ENCODE measurements at regions not wholly inside any gene's neighbourhood (a gene's known extent, or its start where the extent isn't known, plus 50 kb on each side); places are given as distances from the start of the nearest gene placed in this dataset.

GRCh38 chr15:45777781-45778180 is 143.0 kb downstream of the SQOR start:
- H3K9ac ChIP-seq (ENCODE audit: extremely low read depth, low read length, poor library complexity, severe bottlenecking) = no peak overlapping the region
- H3K27me3 ChIP-seq (ENCODE audit: control insufficient read depth, insufficient read depth, low read length, poor library complexity, severe bottlenecking) = peaks cover 13% of the 10 kb centered on the region
- H3K4me3 ChIP-seq (ENCODE audit: low read length) = no peak overlapping the region
- Mint-ChIP-seq H3K4me1 (peaks cover 15% of the 10 kb centered on the region), H3K4me3 (no peak overlapping the region), H3K27me3 (ENCODE audit: insufficient read depth) (peaks cover 7% of the 10 kb centered on the region), H3K9me3 (no peaks in the 10 kb centered on the region), H3K36me3 (ENCODE audit: low read depth) (no peaks in the 10 kb centered on the region), H3K27ac (no peak overlapping the region)
- DNase-seq = no peak
- WGBS, 2 experiments (ENCODE audit: insufficient coverage in 1 of 2, insufficient read length in 1 of 2) = 94 to 100% methylated on average over 1 to 4 of the region's 4 CpGs
- TF ChIP-seq, protein P1, sequence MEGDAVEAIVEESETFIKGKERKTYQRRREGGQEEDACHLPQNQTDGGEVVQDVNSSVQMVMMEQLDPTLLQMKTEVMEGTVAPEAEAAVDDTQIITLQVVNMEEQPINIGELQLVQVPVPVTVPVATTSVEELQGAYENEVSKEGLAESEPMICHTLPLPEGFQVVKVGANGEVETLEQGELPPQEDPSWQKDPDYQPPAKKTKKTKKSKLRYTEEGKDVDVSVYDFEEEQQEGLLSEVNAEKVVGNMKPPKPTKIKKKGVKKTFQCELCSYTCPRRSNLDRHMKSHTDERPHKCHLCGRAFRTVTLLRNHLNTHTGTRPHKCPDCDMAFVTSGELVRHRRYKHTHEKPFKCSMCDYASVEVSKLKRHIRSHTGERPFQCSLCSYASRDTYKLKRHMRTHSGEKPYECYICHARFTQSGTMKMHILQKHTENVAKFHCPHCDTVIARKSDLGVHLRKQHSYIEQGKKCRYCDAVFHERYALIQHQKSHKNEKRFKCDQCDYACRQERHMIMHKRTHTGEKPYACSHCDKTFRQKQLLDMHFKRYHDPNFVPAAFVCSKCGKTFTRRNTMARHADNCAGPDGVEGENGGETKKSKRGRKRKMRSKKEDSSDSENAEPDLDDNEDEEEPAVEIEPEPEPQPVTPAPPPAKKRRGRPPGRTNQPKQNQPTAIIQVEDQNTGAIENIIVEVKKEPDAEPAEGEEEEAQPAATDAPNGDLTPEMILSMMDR (conservative IDR thresholded peaks at IDR 0.05) = no peak
- no peak overlapping the region for H3K27ac ChIP-seq (ENCODE audit: low read depth, low read length)
- H3K36me3 ChIP-seq (ENCODE audit: control insufficient read depth, insufficient read depth, low read length) = no peaks in the 10 kb centered on the region
- no peaks in the 10 kb centered on the region for H3K4me1 ChIP-seq (ENCODE audit: control insufficient read depth, insufficient read depth, low read length)
- no peaks in the 10 kb centered on the region for H3K9me3 ChIP-seq (ENCODE audit: control insufficient read depth, low read length)

DNA sequence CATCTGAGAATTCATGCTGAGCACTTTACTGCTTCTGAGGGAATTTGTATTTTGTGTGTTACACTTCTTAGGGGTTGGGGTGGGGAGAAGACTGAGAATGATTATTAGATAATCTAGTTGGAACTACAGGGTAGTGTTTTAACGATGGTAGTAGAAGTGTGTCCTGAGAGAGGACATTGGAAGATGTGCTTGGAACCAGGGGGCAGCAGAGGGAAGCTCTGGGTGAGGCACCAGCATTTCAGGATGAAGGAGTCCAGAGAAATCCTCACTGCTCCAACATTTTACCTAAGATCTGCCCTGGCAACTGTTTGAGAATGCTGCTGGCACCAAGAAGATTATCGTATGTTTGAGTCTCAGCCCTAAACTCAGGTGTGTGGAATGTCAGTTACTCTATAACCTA is 145.5 kb downstream of the SQOR start:
- 80 to 89% methylated on average over 1 to 2 of the region's 2 CpGs for WGBS, 2 experiments (ENCODE audit: insufficient coverage in 1 of 2, insufficient read length in 1 of 2)
- H3K9me3 Mint-ChIP-seq = no peaks in the 10 kb centered on the region

DNA sequence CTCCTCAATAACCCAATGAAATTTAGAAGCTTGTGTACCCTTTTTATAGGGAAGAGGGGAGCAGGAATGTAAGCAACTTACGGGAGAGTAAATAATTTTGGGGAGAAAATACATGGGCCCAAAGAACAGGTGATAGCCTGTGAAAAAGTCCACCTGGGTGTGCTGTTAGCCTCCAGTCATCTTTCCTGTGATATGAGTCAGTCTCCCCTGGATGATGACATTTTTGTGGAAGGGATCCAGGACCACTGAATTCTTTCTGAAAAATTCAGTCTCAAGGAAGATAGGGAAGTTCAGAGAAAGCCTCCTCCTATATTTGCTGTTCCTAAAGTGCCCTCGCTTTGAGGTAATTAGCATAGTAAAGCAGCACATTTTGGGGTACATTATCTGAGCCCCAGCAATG is 149.8 kb downstream of the SQOR start:
- no peak for DNase-seq
- Mint-ChIP-seq H3K27me3 (ENCODE audit: insufficient read depth) (peaks cover 8% of the 10 kb centered on the region), H3K4me1 (peaks cover 18% of the 10 kb centered on the region), H3K27ac (no peak overlapping the region), H3K4me3 (no peak overlapping the region), H3K36me3 (ENCODE audit: low read depth) (no peaks in the 10 kb centered on the region), H3K9me3 (no peaks in the 10 kb centered on the region)
- H3K27me3 ChIP-seq (ENCODE audit: control insufficient read depth, insufficient read depth, low read length, poor library complexity, severe bottlenecking) = peaks cover 39% of the 10 kb centered on the region
- no peak overlapping the region for H3K27ac ChIP-seq (ENCODE audit: low read depth, low read length)
- WGBS, 2 experiments (ENCODE audit: insufficient coverage in 1 of 2, insufficient read length in 1 of 2) = 83 to 93% methylated on average over 2 of the region's 2 CpGs
- no peaks in the 10 kb centered on the region for H3K36me3 ChIP-seq (ENCODE audit: control insufficient read depth, insufficient read depth, low read length)
- H3K9me3 ChIP-seq (ENCODE audit: control insufficient read depth, low read length) = no peaks in the 10 kb centered on the region
- H3K4me1 ChIP-seq (ENCODE audit: control insufficient read depth, insufficient read depth, low read length) = no peaks in the 10 kb centered on the region
- H3K9ac ChIP-seq (ENCODE audit: extremely low read depth, low read length, poor library complexity, severe bottlenecking) = no peak overlapping the region
- H3K4me3 ChIP-seq (ENCODE audit: low read length) = no peak overlapping the region
- TF ChIP-seq, protein P1 (conservative IDR thresholded peaks at IDR 0.05) = no peak

More for the DNA sequence above, 145.5 kb downstream of the SQOR start:
- Histone ChIP-seq H3K27me3 (ENCODE audit: control insufficient read depth, insufficient read depth, low read length, poor library complexity, severe bottlenecking) (peaks cover 31% of the 10 kb centered on the region), H3K36me3 (ENCODE audit: control insufficient read depth, insufficient read depth, low read length) (no peaks in the 10 kb centered on the region), H3K9me3 (ENCODE audit: control insufficient read depth, low read length) (no peaks in the 10 kb centered on the region), H3K4me1 (ENCODE audit: control insufficient read depth, insufficient read depth, low read length) (no peaks in the 10 kb centered on the region), H3K9ac (ENCODE audit: extremely low read depth, low read length, poor library complexity, severe bottlenecking) (no peak overlapping the region), H3K4me3 (ENCODE audit: low read length) (no peak overlapping the region), H3K27ac (ENCODE audit: low read depth, low read length) (no peak overlapping the region)
- no peak overlapping the region for H3K4me3 Mint-ChIP-seq
- TF ChIP-seq, protein P1 (conservative IDR thresholded peaks at IDR 0.05) = peak; percentile 72
- no peaks in the 10 kb centered on the region for H3K36me3 Mint-ChIP-seq (ENCODE audit: low read depth)
- H3K27ac Mint-ChIP-seq = no peak overlapping the region
- peaks cover 18% of the 10 kb centered on the region for H3K4me1 Mint-ChIP-seq
- DNase-seq = peak; percentile 63
- H3K27me3 Mint-ChIP-seq (ENCODE audit: insufficient read depth) = peaks cover 10% of the 10 kb centered on the region
